IPS-15b (cell line): ENCODE measurements at regions not wholly inside any gene's neighbourhood (a gene's known extent, or its start where the extent isn't known, plus 50 kb on each side); places are given as distances from the start of the nearest gene placed in this dataset.

ENCODE experiments used
- H3K27me3 ChIP-seq: one replicate; pipeline ENCODE4 v1.6.1; 2013; ENCODE audit warnings: low read length; ENCODE audit not compliant: control insufficient read depth, insufficient read depth
- H3K36me3 ChIP-seq: one replicate; pipeline ENCODE4 v1.6.1; 2013; ENCODE audit warnings: low read length; ENCODE audit not compliant: control insufficient read depth, insufficient read depth
- H3K4me1 ChIP-seq: one replicate; pipeline ENCODE4 v1.6.1; 2013; ENCODE audit warnings: mild to moderate bottlenecking, low read length; ENCODE audit not compliant: control insufficient read depth, insufficient read depth
- H3K4me3 ChIP-seq: one replicate; pipeline ENCODE4 v1.5.1; 2013; ENCODE audit warnings: low read depth, low read length
- H3K9ac ChIP-seq: one replicate; pipeline ENCODE4 v1.6.1; 2013; ENCODE audit warnings: low read depth, mild to moderate bottlenecking, low read length
- H3K9me3 ChIP-seq: one replicate; pipeline ENCODE4 v1.6.1; 2013; ENCODE audit warnings: mild to moderate bottlenecking, low read length; ENCODE audit not compliant: control insufficient read depth, insufficient read depth

GRCh38 chr6:159390381-159390780 is 221.2 kb downstream of the FNDC1 start:
- Histone ChIP-seq H3K36me3 (no peaks in the 10 kb centered on the region), H3K9ac (no peak overlapping the region), H3K4me3 (no peak overlapping the region), H3K27me3 (no peaks in the 10 kb centered on the region), H3K9me3 (no peaks in the 10 kb centered on the region), H3K4me1 (no peaks in the 10 kb centered on the region)

- Histone ChIP-seq H3K36me3 (no peaks in the 10 kb centered on the region), H3K9ac (no peak overlapping the region), H3K4me1 (no peaks in the 10 kb centered on the region), H3K27me3 (no peaks in the 10 kb centered on the region), H3K4me3 (no peak overlapping the region), H3K9me3 (no peaks in the 10 kb centered on the region)
Measured at GRCh38 chr6:159389695-159390094, 220.5 kb downstream of the FNDC1 start.

GRCh38 chr6:159380114-159380513 is 210.9 kb downstream of the FNDC1 start:
- no peaks in the 10 kb centered on the region for H3K36me3 ChIP-seq
- H3K4me3 ChIP-seq: no peak overlapping the region
- H3K9me3 ChIP-seq: no peaks in the 10 kb centered on the region
- no peaks in the 10 kb centered on the region for H3K27me3 ChIP-seq
- no peak overlapping the region for H3K9ac ChIP-seq
- no peaks in the 10 kb centered on the region for H3K4me1 ChIP-seq

- no peak overlapping the region for H3K4me3 ChIP-seq
Measured at GRCh38 chr6:159378411-159379328, 209.5 kb downstream of the FNDC1 start.

GRCh38 chr6:159376516-159377158 is 207.4 kb downstream of the FNDC1 start:
- Histone ChIP-seq H3K27me3 (no peaks in the 10 kb centered on the region), H3K9me3 (no peaks in the 10 kb centered on the region), H3K4me3 (no peak overlapping the region)

More at GRCh38 chr6:159378411-159379328, 209.5 kb downstream of the FNDC1 start:
- no peak overlapping the region for H3K9ac ChIP-seq
- H3K4me1 ChIP-seq: no peaks in the 10 kb centered on the region
- no peaks in the 10 kb centered on the region for H3K27me3 ChIP-seq
- no peaks in the 10 kb centered on the region for H3K9me3 ChIP-seq
- H3K36me3 ChIP-seq: no peaks in the 10 kb centered on the region

GRCh38 chr6:159375014-159375413 is 205.8 kb downstream of the FNDC1 start:
- Histone ChIP-seq H3K9ac (no peak overlapping the region), H3K9me3 (no peaks in the 10 kb centered on the region), H3K36me3 (no peaks in the 10 kb centered on the region), H3K27me3 (no peaks in the 10 kb centered on the region), H3K4me3 (no peak overlapping the region), H3K4me1 (no peaks in the 10 kb centered on the region)

More at GRCh38 chr6:159376516-159377158, 207.4 kb downstream of the FNDC1 start:
- Histone ChIP-seq H3K4me1 (no peaks in the 10 kb centered on the region), H3K36me3 (no peaks in the 10 kb centered on the region), H3K9ac (no peak overlapping the region)

- Histone ChIP-seq H3K36me3 (no peaks in the 10 kb centered on the region), H3K9ac (no peak overlapping the region), H3K4me1 (no peaks in the 10 kb centered on the region), H3K9me3 (no peaks in the 10 kb centered on the region), H3K4me3 (no peak overlapping the region), H3K27me3 (no peaks in the 10 kb centered on the region)
Measured at GRCh38 chr6:159373670-159374069, 204.5 kb downstream of the FNDC1 start.

GRCh38 chr6:159372333-159372732 is 203.1 kb downstream of the FNDC1 start:
- Histone ChIP-seq H3K36me3 (no peaks in the 10 kb centered on the region), H3K4me1 (no peaks in the 10 kb centered on the region), H3K9me3 (no peaks in the 10 kb centered on the region), H3K27me3 (no peaks in the 10 kb centered on the region), H3K4me3 (no peak overlapping the region), H3K9ac (no peak overlapping the region)

- Histone ChIP-seq H3K9me3 (no peaks in the 10 kb centered on the region), H3K9ac (no peak overlapping the region), H3K36me3 (no peaks in the 10 kb centered on the region), H3K27me3 (no peaks in the 10 kb centered on the region), H3K4me3 (no peak overlapping the region), H3K4me1 (no peaks in the 10 kb centered on the region)
Measured at GRCh38 chr6:159360306-159360705, 191.1 kb downstream of the FNDC1 start.

GRCh38 chr6:159359581-159360297 is 190.5 kb downstream of the FNDC1 start:
- H3K4me3 ChIP-seq: no peak overlapping the region
- no peak overlapping the region for H3K9ac ChIP-seq
- no peaks in the 10 kb centered on the region for H3K27me3 ChIP-seq
- no peaks in the 10 kb centered on the region for H3K36me3 ChIP-seq
- no peaks in the 10 kb centered on the region for H3K9me3 ChIP-seq
- H3K4me1 ChIP-seq: no peaks in the 10 kb centered on the region

GRCh38 chr6:159358562-159358961 is 189.4 kb downstream of the FNDC1 start:
- no peaks in the 10 kb centered on the region for H3K9me3 ChIP-seq
- no peaks in the 10 kb centered on the region for H3K36me3 ChIP-seq
- H3K27me3 ChIP-seq: no peaks in the 10 kb centered on the region

More at GRCh38 chr6:159358562-159358961, 189.4 kb downstream of the FNDC1 start:
- Histone ChIP-seq H3K9ac (no peak overlapping the region), H3K4me3 (no peak overlapping the region), H3K4me1 (no peaks in the 10 kb centered on the region)
